ENCODE measurements at regions not wholly inside any gene's neighbourhood (a gene's known extent, or its start where the extent isn't known, plus 50 kb on each side); places are given as distances from the start of the nearest gene placed in this dataset.

DNA sequence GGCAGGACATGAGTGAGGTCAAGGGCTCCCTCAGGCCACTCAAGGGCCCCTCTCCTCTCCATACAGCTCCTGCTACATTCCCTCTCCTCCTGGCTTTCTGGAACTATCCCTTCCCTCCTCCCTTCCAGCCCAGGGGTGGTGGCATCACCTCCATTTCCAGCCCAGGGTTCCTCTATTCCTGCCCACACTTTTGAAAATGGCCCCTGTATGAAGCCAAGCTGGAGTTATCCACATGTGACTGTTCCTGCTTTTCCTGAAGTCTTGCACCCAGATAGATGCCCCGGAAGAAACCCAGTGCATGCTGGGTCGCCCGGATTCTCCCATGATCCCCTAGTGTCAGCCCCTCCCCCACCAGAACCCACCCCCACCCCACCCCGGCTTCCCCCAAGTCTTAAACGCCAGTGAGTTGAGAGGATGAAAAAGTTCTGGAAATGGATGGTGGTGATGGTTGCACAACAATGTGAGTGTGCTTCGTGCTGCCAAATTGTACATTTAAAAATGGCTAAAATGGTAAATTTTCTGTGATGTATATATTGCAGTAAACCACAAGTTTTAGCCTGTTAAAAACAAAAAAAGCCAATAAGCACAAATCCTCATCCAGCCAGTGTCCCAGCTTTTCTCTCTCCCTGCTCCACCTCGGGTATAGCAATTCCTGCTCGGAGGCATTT is 136.9 kb downstream of the SCARB1 start:
- no peak for DNase-seq (ENCODE audit: low read depth)

DNA sequence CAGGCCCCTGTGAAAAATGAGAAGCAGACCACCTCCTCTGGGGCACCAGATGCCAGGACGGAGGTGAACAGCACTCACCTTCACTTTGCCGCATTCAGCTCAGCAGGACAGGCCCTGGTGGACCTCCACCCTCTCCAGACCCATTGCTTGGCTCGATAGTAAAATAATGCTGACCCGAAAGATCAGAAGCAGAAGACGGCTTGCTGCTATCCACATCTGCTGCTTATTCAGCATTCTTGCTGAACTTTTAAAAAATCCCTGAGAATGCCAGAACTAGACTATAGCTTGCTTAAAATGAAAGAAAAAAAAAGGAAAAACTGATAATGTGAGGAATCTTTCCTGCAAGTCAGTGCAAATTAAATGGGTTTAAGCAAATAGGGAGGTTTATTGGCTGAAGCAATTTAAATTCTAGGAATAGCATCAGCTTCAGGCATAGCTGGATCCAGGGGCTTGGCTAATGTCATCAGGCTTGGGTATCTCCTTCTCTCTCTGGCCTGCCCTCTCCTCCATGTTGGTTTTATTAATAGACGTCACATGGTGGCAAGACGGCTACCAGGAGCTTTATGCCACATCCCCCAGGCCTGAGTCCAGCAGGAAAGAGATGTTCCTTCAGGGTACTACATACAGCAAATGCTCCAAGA is 137.9 kb downstream of the SCARB1 start:
- DNase-seq (ENCODE audit: low read depth), result no peak

DNA sequence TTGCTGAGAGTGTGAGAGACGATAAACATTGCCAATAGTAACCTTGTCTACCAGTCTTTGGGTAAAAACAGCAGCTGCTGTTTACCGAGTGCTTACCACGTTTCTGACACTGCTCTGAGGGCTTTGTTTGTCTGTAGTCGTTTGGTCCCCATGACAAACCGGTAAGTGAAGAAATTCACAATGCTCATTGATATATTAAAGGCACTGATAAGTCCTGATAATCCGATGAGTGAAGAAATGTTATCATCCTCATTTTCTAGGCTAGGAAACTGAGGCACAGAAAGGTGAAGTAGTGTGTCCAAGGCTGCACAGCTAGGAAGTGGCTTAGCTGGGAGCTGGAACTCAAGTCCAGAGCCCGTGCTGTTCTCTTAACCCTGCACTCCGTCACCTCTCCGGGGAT is 138.6 kb downstream of the SCARB1 start:
- no peak for DNase-seq (ENCODE audit: low read depth)

DNA sequence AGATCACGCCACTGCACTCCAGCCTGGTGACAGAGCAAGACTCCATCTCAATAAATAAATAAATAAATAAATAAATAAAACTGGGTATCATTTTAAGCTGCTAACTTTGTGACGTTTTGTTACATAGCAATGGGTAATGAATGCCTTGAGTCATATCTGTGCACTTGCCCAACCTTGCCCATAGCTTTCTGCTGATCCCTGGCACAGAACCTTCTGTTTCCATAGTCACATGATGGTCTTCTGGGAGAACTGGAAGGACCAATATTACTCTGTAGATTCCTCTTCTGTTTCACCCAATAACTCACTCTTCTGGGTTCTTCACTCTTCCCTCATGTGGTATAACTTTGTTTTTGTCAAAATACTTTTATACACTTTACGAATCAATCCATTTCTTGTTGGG is 140.8 kb downstream of the SCARB1 start:
- no peak for DNase-seq (ENCODE audit: low read depth)

DNA sequence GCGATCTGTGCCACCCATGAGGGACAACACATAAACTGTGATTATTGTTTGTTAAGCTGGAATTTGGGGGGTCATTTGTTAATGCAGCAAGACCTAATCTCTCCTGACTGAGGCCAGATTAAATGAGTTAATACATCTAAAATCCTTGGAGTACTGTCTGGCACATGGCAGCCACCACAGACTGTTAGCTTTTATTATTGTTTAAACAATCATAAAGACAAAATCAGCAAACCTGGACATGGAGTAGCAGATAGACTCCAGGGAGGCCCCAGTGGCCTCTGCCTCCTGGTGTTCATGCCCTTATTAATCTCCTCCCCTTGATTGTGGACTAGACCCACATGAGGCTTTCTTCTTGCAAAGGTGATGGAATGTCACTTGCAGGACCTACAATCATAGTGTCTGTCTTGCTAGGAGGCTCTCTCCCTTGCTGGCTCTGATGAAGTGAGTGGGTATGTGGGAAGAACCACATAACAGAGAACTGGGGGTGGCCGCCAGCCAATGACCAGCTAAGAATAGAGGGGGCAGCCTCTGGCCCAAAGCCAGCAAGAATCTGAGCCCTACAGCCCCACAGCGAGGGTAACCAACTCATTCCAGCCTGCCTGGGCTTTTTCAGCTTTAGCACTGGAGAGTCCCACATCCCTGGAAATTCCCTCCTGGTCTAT is 142.0 kb downstream of the SCARB1 start:
- DNase-seq (ENCODE audit: low read depth), result no peak

DNA sequence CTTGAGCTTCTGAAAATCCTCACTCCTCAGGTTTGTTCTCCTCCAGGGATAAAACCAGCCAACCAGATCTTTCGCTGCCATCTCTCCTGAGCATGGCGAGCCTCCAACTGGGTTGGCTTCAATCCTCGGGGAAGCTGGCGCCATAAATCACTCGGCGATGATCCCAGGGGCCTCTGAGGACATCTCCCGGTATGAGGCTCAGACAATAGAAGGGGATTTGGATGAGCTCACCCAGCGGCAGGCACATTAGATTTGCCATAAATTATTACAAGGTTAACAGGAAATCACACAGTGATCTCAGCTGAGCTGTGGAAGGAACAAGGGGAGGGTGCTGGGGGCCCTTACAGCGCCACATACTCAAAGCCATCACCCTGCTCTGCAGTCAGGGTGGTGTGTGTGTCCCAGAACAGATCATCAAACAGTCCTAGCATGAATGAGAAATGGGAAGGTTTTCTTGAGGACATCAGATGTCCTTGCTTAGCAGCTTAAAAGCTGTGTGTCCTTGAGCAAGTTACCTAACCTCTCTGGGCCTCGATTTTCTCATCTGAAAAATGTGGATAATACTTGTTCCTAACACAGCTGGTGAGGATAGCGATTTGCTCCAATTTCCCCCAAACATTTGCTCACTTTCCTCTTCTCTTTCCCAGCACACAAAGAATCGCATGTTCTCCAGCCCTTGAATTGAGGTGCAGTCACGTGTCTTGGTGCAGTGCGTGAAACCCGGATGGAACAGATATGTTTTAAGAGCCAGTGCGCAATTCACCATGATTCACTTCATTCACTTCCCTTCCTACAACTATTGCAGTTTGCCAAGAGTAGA is 142.8 kb downstream of the SCARB1 start:
- DNase-seq (ENCODE audit: low read depth), result no peak

DNA sequence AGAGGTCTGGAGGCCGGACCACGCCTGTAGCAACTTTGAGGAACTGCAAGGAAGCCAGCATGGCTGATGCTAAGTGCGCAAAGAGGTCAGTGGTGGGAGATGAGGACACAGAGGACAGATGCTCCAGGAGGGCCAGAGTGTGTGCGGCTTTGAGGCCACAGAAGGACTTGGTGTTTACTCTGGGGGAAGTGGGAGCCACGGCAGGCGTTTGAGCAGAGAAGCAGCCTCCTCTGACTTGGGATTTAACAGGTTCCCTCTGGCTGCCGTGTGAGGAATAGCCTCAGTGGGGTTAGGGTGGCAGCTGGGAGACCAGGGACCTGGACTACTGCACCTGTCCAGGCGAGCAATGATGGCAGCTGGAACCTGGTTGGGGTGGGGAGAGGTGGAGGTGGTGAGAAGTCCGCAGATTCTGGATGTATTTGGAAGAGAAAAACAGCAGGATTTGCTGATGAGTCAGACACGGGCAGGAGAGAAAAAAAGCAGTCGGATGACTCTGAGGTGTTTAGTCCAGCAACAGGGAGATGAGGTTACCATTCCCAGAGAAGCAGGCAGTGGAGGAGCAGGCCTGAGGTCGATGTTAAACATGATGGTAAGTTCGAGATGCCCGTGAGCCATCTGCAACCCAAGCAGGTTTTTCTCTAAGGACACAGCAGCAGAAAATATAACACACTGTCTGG is 143.5 kb downstream of the SCARB1 start:
- DNase-seq (ENCODE audit: low read depth), result no peak

DNA sequence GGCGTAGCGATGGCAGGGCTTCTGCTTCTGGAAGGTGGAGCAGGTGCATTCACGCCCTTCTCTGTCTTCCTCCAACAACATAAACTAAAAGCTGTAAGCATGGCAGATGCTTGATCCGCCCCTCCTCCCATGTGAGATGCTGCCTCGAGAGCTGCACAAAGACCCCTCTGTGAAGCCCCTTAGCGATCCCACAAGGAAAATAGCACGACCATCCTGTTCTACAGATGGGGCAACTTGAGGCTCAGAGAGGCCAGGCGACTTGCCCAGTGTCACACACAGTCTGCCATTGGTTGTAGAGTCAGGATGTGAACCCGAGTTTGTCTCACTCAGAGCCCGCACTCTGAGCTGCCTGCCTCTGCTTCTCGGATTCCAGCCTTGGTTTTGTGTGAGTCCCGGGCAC is 144.4 kb downstream of the SCARB1 start:
- DNase-seq (ENCODE audit: low read depth), result no peak

DNA sequence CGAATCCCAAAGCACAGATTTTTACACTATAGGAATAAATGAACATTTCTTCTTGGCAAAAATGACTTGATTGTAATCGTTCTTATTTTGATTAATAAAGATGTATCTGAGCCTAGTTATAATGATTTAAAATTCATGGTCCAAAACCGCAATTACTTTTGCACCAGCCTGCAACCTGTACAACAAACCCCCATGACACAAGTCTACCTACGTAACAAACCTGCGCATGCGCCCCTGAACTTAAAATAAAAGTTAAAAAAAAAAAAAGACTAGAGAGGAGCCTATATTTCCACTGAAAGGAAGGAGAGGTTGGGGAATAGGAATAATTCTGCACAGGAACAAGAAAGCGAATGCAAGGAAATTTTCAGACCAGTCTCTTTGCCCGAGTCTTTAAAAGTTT is 145.2 kb downstream of the SCARB1 start:
- no peak for DNase-seq (ENCODE audit: low read depth)

DNA sequence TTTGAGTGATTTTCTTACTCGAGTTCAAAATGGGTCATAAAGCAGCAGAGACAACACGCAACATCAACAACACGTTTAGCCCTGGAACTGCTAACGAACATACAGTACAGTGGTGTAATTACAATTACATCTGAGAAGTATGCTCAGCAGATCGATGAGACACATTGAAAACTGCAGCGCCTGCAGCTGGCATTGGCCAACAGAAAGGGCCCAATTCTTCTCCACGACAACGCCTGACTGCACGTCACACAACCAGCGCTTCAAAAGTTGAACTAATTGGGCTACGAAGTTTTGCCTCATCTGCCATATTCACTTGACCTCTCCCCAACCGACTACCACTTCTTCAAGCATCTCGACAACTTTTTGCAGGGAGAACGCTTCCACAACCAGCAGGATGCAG is 145.6 kb downstream of the SCARB1 start:
- DNase-seq (ENCODE audit: low read depth), result no peak

DNA sequence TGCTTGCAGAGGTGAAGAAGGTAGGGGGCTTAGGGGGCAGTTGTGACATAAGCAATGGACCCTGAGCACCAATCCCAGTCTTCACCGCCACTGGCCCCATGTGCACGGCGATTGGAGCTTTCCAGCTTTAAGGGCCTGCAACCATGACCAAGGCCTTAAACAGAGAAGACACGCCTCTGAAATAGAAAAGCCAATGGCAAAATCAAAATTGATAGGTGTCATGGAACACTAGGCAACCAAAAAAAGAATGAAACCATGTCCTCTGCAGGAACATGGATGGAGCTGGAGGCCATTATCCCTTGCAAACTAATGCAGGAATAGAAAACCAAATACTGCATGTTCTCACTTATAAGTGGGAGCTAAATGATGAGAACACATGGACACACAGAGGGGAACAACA is 146.3 kb downstream of the SCARB1 start:
- DNase-seq (ENCODE audit: low read depth), result no peak

DNA sequence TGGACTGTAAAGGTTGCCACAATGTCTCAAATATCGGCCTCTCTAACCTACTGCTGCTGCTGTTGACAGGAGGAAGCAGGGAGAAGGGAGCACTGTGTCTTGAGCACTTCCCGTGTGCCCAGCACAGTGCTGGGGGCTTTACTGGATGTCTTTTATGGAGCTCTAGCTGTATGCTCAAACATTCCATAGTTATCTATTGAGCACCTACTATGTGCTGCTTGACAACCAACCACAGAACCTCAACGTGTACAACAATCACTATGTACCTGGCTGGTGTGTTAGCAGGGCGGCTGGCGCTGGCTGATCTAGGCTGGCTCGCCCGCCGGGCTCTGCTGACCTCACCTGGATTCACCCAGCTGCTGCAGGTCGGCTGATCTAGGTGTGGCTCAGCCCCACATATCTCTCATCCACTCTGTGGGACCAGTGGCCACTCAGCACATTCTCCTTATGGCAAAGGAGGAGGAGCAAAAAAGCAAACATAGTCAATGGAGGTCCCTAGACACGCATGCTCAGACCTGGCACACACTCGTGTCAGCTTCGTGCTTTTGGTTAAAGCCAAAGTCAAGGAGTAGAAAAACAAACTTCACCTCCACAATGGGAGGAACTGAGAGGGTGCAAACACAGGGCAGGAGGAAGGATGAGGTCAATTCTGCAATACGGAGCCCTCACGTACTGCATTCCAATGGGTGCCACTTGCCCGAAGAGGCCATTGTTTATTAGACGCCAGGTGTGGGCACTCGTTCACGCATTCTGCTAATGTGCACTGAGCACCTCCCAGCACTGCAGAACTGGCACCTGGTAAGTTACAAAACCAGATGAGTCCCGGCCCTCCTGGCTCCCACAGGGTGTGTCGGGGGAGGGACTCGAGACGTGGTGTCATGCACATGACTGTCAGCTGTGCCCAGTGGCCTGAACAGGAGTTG is 147.2 kb downstream of the SCARB1 start:
- no peak for DNase-seq (ENCODE audit: low read depth)

DNA sequence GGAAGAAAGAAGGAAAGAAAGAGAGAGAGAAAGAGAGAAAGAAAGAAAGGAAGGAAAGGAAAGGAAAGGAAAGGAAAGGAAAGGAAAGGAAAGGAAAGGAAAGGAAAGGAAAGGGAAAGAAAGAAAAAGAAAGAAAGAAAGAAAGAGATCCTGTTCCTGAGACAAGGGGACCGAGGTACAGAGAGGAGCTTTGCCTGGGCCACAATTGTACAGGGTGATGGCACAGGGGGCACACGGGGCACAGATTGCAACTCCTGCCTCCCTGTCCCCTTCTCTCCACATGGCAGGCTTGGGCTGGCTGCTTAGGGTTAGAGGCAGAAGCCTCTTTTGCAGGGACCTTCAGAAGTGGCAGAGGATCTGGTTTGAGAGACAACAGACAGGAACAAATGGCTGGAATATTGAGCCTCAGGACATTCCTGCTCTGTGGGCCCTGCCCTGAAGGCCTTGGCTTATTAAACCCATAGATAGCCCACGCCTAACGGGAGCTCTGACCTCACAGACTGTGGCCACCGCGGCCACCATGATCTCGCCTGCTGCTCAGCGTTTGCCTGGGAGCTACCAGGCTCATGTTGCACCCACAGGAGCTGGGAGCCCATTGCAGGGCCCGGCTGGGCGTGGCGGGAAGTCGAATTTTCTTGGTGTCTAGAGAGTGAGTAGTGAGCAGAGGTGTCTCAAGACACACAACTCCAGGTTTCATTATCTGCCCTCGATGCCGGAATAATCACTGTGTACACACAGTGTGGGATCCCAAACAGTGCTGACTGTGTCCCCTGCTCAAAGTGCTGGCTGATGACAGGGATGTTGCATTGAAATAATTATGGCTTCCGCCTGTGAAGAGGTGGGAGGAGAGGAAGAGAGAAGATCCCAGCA is 147.9 kb upstream of the NCOR2 start:
- no peak for DNase-seq (ENCODE audit: low read depth)

DNA sequence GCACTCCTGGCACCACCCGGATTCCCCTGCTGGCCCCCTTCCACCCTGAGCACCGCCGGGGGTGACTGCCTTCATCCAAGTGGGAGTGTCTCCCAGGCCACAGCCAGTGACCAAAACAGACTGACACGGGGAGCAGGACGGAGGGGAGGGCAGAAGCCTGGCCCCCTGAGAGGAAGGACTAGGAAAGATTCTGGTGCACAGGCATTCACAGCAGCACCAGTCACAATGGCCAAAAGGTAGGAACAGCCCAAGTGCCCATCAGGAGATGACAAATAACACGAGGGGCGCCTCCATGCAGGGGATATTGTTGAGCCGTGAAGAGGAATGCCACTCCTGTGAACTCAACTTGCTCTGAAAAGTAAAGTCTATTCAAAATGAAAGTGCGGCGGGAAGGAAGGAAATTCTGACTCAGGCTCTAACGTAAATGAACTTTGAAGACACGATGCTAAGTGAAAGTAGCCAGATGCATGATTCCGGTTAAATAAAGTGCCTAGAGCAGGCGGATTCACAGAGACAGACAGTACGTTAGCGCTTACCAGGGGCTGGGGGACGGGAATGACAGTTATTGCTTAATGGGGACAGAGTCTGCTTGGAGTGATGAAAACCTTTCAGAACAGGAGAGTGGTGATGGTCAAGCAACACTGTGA is 146.1 kb upstream of the NCOR2 start:
- peak; percentile 56 for DNase-seq (ENCODE audit: low read depth)

DNA sequence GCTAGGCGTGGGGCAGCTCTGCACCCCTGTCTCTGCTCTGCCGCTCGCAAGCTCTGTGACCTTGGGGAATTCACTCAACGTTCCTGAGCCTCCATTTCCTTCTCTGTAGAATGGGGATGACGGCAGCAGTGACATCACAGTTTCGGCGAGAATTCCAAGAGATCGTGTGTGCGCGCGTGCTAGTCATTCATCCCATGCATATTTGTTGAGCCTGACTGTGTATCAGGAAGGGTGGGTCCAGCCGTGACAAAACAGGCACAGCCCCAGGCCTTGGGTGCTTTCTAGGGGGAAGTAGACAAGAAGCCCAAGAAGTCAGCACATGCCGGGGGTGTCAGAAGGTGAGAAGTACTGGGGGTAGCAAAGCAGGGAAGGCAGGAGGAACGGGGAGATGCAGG is 145.6 kb upstream of the NCOR2 start:
- no peak for DNase-seq (ENCODE audit: low read depth)

DNA sequence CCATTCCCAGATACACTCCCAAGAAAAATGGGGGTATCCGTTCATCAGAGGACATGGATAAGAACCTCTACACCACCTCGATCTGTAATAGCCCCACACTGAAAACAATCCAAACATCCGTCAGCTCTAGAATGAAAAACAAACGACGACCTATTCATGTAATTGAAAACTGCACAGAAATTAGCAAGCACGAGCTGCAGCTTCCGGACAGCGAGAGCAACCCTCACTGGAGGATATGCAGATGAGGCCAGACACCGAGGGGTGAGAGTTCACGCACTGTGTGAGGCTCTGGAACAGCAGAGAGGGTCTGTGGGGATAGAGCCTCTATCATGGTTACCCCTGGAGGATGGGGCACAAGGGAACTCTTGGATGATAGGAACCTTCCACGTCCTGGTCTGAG is 143.9 kb upstream of the NCOR2 start:
- no peak for DNase-seq (ENCODE audit: low read depth)

DNA sequence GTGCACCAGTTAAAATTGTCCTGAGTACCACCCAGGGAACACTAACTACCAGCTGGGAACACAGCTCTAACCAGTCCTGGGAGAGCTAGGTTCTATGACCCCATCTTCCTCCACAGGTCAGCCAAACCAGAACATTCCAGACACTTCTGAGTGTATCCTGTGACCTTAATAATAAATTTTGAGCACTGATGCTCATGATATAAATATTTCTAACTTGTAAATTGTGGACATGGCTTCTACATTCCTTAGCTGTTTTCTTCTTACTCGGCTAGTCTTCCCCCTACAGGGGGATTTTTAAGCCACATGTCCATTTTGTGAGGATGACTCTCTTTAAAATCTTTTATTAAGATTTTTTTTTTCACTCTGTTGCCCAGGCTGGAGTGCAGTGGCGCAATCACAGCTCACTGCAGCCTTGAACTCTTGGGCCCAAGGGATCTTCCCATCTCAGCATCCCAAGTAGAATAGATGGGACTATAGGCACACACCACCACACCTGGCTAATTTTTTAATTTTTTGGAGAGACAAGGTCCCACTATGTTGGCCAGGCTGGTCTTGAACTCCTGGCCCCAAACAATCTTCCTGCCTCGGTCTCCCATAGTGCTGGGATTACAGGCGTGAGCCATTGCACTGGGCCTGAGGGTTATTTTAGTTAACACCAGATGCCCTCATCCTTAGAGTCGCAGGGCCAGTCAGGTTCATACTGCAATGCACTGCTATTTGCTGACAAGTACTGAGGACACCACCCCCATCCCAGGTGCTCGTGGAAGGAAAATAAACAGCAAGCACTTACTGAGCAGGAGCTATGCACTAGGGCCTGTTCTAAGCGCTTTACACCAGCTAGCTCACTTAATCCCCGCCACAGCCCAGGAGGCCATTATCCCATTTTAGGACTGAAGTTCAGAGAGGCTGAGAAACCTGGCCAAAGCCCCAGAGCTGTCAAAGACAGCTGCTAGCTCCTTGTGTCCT is 142.6 kb upstream of the NCOR2 start:
- DNase-seq (ENCODE audit: low read depth), result no peak

DNA sequence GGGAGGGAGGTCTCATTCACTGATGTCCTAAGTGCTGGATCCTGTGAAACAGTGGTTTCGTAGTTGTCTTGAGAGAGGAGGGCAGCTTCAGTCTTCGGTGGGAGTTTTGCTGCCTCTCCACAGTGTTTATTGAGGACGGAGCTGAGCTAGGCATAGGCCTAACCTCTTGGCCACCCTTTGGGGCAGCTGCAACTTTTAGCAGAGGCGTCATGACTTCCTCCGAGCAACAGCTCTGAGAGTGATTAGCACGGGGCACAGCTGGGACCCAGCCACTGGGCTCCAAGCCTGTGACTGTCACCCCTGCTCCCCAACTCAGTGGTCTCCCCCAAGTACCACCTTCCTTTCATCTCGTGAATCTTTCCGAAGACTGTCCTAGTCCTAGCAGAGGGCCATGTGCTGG is 139.9 kb upstream of the NCOR2 start:
- DNase-seq (ENCODE audit: low read depth), result no peak
